HG03159 (cell line): ENCODE measurements at regions not wholly inside any gene's neighbourhood (a gene's known extent, or its start where the extent isn't known, plus 50 kb on each side); places are given as distances from the start of the nearest gene placed in this dataset.
"Not testable (repeated sequence)": the region's sequence is repeated elsewhere in the genome, so short reads cannot be mapped to it uniquely, and the experiment has no call there.

ENCODE experiments used
- ATAC-seq: cut with Tn5 transposase; IDR thresholded peaks from one replicate; pipeline ENCODE4 v1.9.1; 2021; ENCODE audit warnings: mild to moderate bottlenecking, moderate library complexity; ENCODE audit not compliant: unreplicated experiment

- no peak for ATAC-seq
These were observed 488.7 kb downstream of the JRKL start for GRCh38 chr11:96878299-96879051.

GRCh38 chr11:96882622-96883021, 492.8 kb downstream of the JRKL start:
- not testable (repeated sequence) for ATAC-seq

GRCh38 chr11:96885405-96885804, 495.6 kb downstream of the JRKL start:
- ATAC-seq, result no peak

DNA sequence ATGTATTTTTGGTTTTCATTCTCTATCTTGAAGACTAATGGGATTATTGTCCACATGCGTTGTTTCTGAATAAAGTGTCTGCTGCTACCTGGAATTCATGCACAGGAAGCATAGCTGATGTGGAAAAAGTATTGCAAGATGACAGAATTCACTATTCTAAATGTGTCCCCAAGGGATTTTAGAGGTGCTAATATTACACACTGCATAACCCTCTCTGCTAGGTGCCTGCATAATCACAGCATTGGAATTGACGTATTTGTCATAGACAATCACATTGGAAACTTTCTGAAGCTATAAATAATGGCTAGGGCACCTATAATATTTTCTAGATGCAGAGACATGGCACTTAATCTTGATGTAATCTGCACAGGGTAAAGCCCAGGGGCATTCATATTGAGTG, 496.1 kb downstream of the JRKL start:
- ATAC-seq, result no peak

- no peak for ATAC-seq
These were observed 504.2 kb downstream of the JRKL start for GRCh38 chr11:96893988-96894387.

DNA sequence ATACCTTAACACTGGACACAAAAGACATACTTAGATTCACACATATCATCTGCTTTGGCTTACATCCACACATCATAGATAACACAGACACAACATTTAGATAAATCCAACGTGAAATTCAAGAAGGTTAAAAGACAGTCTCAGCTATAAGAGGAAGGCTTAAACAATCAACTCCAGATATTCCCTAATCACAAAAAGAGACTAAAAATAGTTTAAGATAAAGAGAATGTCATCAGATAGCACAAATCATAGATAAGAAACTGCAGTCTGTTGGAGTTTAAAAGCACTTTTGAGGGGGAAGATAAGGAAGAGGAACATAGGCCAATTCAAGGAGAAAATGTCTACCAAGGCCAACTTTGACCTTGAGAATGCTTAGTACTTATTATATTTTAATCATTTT, 504.8 kb downstream of the JRKL start:
- ATAC-seq, result no peak

DNA sequence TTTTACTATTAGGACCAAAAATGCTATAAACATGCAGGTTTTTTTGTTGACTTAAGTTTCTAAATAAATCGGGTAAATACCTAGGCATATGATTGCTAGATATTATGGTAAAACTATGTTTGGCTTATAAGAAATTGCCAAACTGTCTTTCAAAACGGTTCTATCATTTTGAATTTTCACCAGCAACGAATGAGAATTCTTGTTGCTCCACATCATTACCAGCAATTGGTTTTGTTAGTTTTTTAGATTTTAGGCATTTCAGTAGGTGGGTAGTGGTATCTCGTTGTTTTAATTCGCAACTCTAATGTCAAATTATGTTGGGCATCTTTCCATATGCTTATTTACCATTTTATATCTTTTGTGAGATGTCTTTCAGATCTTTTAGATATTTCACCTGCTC, 510.2 kb downstream of the JRKL start:
- ATAC-seq, result no peak

DNA sequence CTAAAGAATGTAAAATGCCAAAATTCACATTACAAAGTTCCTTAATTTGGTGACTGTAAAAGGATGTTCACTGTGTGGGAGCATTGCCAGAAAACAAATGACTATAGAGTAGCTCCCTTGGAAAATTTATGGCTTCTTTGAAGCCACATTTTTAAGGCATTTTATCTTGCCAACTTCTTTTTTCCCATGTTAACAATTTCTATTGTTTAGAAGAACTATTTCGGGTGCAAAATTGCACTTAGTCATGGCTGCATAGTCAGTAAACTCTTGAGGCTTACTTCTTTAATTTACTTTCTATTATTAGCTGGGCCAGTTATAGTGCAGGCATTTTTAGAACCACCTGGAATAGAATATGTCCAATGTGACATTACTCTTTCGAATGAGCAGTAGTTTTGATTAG, 515.3 kb downstream of the JRKL start:
- no peak for ATAC-seq

DNA sequence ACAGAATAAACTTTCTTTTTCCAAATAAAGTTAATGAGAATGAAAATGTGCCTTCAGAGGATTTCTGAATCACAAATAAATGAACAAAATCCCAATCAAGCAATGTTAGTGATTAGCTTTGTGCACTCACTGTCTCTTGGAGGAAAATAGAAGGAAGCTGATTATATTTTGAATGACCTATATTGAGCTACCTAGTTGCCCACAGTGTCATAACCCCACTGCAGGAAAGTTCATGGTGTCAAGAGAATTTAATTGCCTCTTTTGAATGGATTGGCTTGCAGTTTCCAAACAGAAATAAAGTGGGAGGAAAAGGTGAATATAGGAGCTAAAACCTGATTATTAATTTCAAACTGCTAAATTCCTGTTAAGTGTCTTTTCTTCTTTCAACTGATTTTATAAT, 515.9 kb downstream of the JRKL start:
- no peak for ATAC-seq

DNA sequence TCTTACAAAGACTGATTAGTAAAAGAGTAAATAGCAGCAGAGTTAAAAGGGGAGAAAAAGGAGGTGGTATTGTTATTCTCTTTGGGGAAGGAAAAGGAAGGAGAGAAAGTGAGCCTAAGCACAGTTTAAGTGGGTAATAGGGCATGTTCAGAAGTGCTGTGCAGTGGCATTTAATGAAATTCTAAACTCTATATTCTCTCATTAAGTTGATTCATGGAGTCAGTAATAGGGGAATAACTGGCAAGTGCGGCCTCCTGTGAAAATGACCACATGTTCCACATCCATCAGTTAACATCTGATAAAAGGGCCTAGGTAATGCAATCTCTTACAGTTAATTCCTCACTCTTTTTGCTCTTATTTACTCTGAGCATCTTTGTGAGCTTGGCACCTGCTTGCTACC, 516.7 kb downstream of the JRKL start:
- no peak for ATAC-seq

DNA sequence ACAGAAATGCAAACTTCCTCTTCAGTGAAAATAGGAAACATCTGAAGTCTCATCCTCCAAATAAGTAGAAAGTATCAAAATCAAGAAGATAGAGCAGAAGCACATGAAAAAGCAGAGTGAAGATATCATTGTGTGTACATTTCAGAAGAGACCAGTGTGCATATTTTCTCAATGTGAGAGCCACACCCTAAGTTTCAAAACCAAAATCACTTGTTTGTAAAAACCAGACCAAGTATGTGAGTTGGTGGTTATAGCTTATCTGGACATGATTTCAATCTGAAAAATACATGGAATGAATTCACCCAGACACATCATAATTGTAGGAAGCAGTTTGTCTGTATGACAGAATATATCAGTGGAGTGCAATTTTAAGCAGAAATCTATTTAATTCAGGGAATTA, 536.0 kb downstream of the JRKL start:
- no peak for ATAC-seq

GRCh38 chr11:96940227-96940626, 550.4 kb downstream of the JRKL start:
- no peak for ATAC-seq

DNA sequence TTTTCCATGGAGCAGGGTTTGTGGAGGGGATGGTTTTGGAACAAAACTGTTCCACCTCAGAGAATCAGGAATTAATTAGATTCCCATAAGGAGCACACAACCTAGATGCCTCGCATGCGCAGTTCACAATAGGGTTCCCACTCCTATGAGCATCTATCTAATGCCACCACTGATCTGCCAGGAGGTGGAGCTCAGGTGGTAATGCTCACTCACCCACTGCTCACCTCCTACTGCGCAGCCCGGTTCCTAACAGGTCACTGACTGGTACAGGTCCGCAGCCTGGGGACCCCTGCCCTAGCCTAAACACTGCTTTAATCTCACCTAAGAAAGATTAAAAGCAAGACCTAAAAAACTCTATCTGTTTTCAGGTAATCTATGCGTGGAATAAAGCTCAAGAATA, 553.0 kb downstream of the JRKL start:
- no peak for ATAC-seq

- no peak for ATAC-seq
These were observed 554.2 kb downstream of the JRKL start for GRCh38 chr11:96943970-96944369.

GRCh38 chr11:96948066-96948465, 558.3 kb downstream of the JRKL start:
- no peak for ATAC-seq

DNA sequence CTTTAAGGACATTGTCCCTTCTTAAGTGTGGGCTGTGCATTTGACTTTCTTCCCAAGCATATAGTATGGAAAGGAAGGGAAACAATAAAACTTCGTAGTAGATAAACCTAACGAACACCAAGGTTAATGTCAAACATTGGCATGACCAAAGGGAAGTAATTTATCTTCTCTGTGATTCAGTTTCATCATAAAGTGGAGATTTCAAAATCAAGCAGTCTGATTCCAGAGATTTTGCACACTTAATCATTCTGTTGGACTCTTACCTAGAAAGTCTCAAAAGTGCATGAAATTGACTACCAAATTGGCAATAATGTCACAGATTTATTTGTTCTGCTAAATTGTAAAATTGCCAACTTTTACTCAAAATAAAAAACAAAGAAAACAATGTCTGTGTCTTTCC, 559.7 kb downstream of the JRKL start:
- no peak for ATAC-seq

- no peak for ATAC-seq
These were observed 564.9 kb downstream of the JRKL start for GRCh38 chr11:96954587-96955242.

GRCh38 chr11:96960476-96960875, 570.7 kb downstream of the JRKL start:
- no peak for ATAC-seq

DNA sequence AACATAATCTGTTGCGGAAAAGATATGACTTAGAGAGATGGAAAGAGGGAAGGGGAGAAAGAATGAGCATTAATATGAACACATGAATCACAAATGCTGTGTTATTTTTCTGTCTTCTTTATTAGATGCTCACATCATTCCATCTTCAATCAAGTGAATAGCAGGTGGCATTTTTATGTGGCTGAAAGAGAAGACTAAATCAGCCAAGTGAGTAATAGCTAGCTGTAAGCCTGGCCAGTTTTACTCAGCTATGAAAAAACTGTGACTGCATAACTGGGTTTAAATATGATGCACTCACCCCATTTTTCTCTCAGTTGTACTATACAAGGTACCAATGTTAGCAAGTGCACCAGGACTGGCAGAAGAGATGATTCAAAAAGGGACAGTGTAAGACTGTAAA, 571.1 kb downstream of the JRKL start:
- ATAC-seq, result no peak

DNA sequence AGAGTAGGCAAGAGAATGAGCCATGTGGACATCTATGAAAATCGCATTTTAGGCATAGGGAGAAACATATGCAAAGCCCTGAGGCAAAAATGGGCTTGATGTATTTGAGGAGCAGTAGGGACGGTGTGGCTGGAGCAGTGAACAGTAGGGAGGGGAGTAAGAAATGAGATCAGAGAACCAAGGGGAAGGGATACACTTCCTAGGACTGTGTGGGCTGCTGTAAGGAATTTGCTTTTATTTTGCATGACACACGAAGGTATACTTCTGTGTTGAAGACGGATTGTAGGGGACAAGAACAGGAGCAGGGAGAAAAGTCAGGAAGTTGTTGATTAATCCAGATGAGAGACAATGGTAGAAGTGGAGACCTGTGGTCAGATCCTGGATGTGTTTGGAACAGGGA, 572.1 kb downstream of the JRKL start:
- ATAC-seq, result no peak

DNA sequence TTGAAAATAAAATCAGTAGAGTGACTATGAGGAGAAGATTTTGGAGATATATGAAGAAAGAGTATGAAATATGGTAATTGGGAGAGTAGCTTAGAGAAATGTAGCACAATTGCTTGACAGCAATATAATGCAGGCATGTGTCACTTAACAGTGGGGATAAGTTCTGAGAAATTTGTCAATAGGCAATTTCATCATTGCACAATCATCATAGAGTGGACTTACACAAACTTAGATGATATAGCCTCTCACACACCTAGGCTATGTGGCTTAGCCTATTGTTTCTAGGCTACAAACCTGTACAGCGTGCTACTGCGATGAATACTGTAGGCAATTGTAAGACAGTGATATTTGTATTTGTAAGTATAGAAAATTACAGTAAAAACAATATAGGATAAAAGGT, 573.6 kb downstream of the JRKL start:
- no peak for ATAC-seq

- no peak for ATAC-seq
These were observed 574.8 kb downstream of the JRKL start for GRCh38 chr11:96964661-96965060.

DNA sequence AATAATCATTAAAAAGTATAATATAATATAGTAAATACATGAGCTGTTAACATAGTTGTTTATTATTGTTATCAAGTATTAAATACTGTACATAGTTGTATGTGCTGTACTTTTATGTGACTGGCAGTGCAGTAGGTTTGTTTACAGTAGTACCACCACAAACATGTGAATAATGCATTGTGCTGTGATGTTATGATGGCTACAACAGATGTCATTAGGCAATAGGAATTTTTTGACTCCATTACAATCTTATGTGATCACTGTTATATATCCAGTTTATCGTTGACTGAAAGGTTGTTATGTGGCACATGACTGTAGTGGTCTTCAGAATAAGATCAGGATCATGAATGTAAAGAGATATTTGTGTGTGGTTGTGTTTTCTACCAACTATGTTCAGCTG, 577.8 kb downstream of the JRKL start:
- ATAC-seq, result no peak
